GM21528 (cell line): ENCODE measurements at regions not wholly inside any gene's neighbourhood (a gene's known extent, or its start where the extent isn't known, plus 50 kb on each side); places are given as distances from the start of the nearest gene placed in this dataset.

Experiments
- ATAC-seq: cut with Tn5 transposase; IDR thresholded peaks from one replicate; pipeline ENCODE4 v1.9.1; 2021; ENCODE audit warnings: mild to moderate bottlenecking, moderate library complexity; ENCODE audit not compliant: unreplicated experiment, low FRiP score

GRCh38 chr9:99427260-99427659, 205.2 kb downstream of the SEC61B start:
- no peak for ATAC-seq

- no peak for ATAC-seq
Measured at GRCh38 chr9:99430301-99430700, 208.2 kb downstream of the SEC61B start.

GRCh38 chr9:99431103-99431502, 209.0 kb downstream of the SEC61B start:
- ATAC-seq = no peak

- no peak for ATAC-seq
Measured at GRCh38 chr9:99432075-99432474, 210.0 kb downstream of the SEC61B start.

- ATAC-seq = no peak
Measured at GRCh38 chr9:99433095-99433494, 211.0 kb downstream of the SEC61B start.

GRCh38 chr9:99433555-99433954, 211.5 kb downstream of the SEC61B start:
- ATAC-seq = peak; percentile 94

- ATAC-seq = no peak
Measured at GRCh38 chr9:99436616-99437015, 214.5 kb downstream of the SEC61B start.

GRCh38 chr9:99437145-99437544, 215.1 kb downstream of the SEC61B start:
- ATAC-seq = no peak

GRCh38 chr9:99438596-99438995, 216.5 kb downstream of the SEC61B start:
- ATAC-seq = no peak

- ATAC-seq = no peak
Measured at GRCh38 chr9:99441829-99442228, 219.7 kb downstream of the SEC61B start.

- ATAC-seq = no peak
Measured at GRCh38 chr9:99445371-99445891, 223.3 kb downstream of the SEC61B start.

- ATAC-seq = no peak
Measured at GRCh38 chr9:99445920-99446319, 223.8 kb downstream of the SEC61B start.

GRCh38 chr9:99447951-99448350, 225.9 kb downstream of the SEC61B start:
- no peak for ATAC-seq

- ATAC-seq = no peak
Measured at GRCh38 chr9:99449726-99450125, 227.6 kb downstream of the SEC61B start.

GRCh38 chr9:99451112-99451606, 229.1 kb downstream of the SEC61B start:
- no peak for ATAC-seq

- ATAC-seq = no peak
Measured at GRCh38 chr9:99457406-99457805, 235.3 kb downstream of the SEC61B start.

- no peak for ATAC-seq
Measured at GRCh38 chr9:99457981-99458380, 235.9 kb downstream of the SEC61B start.

GRCh38 chr9:99459919-99460318, 237.8 kb downstream of the SEC61B start:
- ATAC-seq = no peak

- no peak for ATAC-seq
Measured at GRCh38 chr9:99463131-99463530, 241.0 kb downstream of the SEC61B start.

GRCh38 chr9:99464568-99464967, 242.5 kb downstream of the SEC61B start:
- ATAC-seq = no peak

GRCh38 chr9:99465231-99465907, 243.3 kb downstream of the SEC61B start:
- no peak for ATAC-seq

GRCh38 chr9:99466104-99466503, 244.0 kb downstream of the SEC61B start:
- no peak for ATAC-seq
